Neural progenitor cell (in vitro differentiated cells): ENCODE measurements at regions not wholly inside any gene's neighbourhood (a gene's known extent, or its start where the extent isn't known, plus 50 kb on each side); places are given as distances from the start of the nearest gene placed in this dataset.

ENCODE experiments used
- DNase-seq: peaks from one replicate; pipeline ENCODE4 v3.0.0-alpha.2; 2016; ENCODE audit warnings: low spot score
- H2AFZ ChIP-seq: fragments of 200-600 bp; sonication (generic); replicated peaks from 2 replicates; pipeline ENCODE4 v1.6.1; 2016; ENCODE audit warnings: antibody characterized with exemption
- H3F3A ChIP-seq: fragments of 200-600 bp; sonication (generic); 2 replicates; pipeline ENCODE4 v1.6.1; 2016; ENCODE audit warnings: antibody characterized with exemption, low read depth
- H3K27ac ChIP-seq: fragments of 200-600 bp; sonication (generic); 2 replicates; pipeline ENCODE4 v1.5.1; 2016; ENCODE audit warnings: mild to moderate bottlenecking
- H3K27me3 ChIP-seq: fragments of 200-600 bp; sonication (generic); 2 replicates; pipeline ENCODE4 v1.6.1; 2016; ENCODE audit warnings: mild to moderate bottlenecking, moderate library complexity
- H3K36me3 ChIP-seq: fragments of 200-600 bp; sonication (generic); 2 replicates; pipeline ENCODE4 v1.5.1; 2016
- H3K4me1 ChIP-seq: fragments of 200-600 bp; sonication (generic); 2 replicates; pipeline ENCODE4 v1.6.1; 2016; ENCODE audit warnings: mixed run types
- H3K4me2 ChIP-seq: fragments of 200-600 bp; sonication (generic); 2 replicates; pipeline ENCODE4 v1.6.1; 2016
- H3K4me3 ChIP-seq: fragments of 200-600 bp; sonication (generic); 2 replicates; pipeline ENCODE4 v1.5.1; 2016
- H3K79me2 ChIP-seq: fragments of 200-600 bp; sonication (generic); 2 replicates; pipeline ENCODE4 v1.6.1; 2016; ENCODE audit warnings: low read depth
- H3K9ac ChIP-seq: fragments of 200-600 bp; sonication (generic); 2 replicates; pipeline ENCODE4 v1.6.1; 2016
- H3K9me3 ChIP-seq: fragments of 200-600 bp; sonication (generic); 2 replicates; pipeline ENCODE4 v1.5.1; 2016; ENCODE audit warnings: low read depth
- H4K20me1 ChIP-seq: fragments of 200-600 bp; sonication (generic); 2 replicates; pipeline ENCODE4 v1.6.1; 2016; ENCODE audit warnings: low read depth
- H3K27ac Mint-ChIP-seq: 3 replicates; pipeline ENCODE4 v1.8.0; 2021; ENCODE audit warnings: mixed read lengths
- H3K27me3 Mint-ChIP-seq: 2 replicates; pipeline ENCODE4 v1.8.0; 2022; ENCODE audit warnings: low read depth, mild to moderate bottlenecking, inconsistent platforms, moderate library complexity, mixed read lengths; ENCODE audit not compliant: insufficient read depth
- H3K36me3 Mint-ChIP-seq: 3 replicates; pipeline ENCODE4 v1.8.0; 2021; ENCODE audit warnings: mixed read lengths
- H3K4me1 Mint-ChIP-seq: 3 replicates; pipeline ENCODE4 v1.8.0; 2021; ENCODE audit warnings: mixed read lengths
- H3K4me3 Mint-ChIP-seq: 3 replicates; pipeline ENCODE4 v1.8.0; 2021; ENCODE audit warnings: mild to moderate bottlenecking, moderate library complexity, mixed read lengths
- H3K9me3 Mint-ChIP-seq: 3 replicates; pipeline ENCODE4 v1.8.0; 2020; ENCODE audit warnings: mixed read lengths
- EZH2 ChIP-seq: fragments of 200-600 bp; sonication (generic); IDR thresholded peaks from 2 replicates; pipeline ENCODE4 v1.6.1; 2017; ENCODE audit warnings: antibody characterized with exemption, mild to moderate bottlenecking, moderate library complexity
- EZH2phosphoT487 ChIP-seq: fragments of 200-600 bp; sonication (generic); IDR thresholded peaks from 2 replicates; pipeline ENCODE4 v1.6.1; 2017; ENCODE audit warnings: antibody characterized with exemption
- TF ChIP-seq, protein P1 (sequence below): fragments of 200-600 bp; sonication (generic); IDR thresholded peaks from 2 replicates; pipeline ENCODE4 v1.5.1; 2017; ENCODE audit warnings: antibody characterized with exemption, mild to moderate bottlenecking

DNA sequence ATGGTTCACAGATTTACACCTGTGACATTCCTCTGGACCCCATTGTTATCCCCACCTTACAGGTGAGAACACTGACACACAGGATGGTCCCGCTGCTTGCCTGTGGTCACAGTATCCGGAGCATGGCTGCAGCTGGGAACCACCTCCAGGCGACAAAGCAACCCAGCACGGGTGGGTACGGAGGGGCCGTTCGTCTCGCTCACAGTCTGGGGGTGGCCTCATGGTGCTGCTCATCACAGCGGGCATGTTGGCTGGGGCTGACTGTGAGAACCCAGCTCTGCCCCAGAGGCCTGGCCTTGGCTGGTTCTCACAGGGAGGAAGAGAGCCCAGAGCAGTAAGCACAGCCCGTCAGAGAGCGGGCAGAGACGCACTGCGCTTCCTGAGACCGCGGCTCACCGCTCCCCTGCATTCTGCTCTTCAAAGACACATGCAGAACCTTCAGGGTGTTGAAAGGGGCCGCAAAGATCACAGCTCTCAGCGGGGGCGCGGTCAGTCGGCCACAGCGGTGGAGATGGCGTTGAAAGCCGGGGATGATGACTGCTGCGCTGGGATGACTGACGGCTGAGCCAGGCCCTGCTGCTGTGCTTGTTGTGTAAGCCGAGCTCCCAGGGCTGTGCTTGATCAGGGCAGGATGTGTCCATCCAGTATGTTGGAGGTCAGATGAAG lies 423.0 kb downstream of the BRD1 start:
- H3K36me3 ChIP-seq = no peaks in the 10 kb centered on the region
- H3K9me3 ChIP-seq = no peaks in the 10 kb centered on the region
- no peak overlapping the region for H3K27ac ChIP-seq
- no peaks in the 10 kb centered on the region for H3K4me1 ChIP-seq
- H3K79me2 ChIP-seq = no peaks in the 10 kb centered on the region
- H3K4me3 Mint-ChIP-seq = no peak overlapping the region
- H4K20me1 ChIP-seq = no peaks in the 10 kb centered on the region
- no peaks in the 10 kb centered on the region for H3F3A ChIP-seq
- TF ChIP-seq, protein P1, sequence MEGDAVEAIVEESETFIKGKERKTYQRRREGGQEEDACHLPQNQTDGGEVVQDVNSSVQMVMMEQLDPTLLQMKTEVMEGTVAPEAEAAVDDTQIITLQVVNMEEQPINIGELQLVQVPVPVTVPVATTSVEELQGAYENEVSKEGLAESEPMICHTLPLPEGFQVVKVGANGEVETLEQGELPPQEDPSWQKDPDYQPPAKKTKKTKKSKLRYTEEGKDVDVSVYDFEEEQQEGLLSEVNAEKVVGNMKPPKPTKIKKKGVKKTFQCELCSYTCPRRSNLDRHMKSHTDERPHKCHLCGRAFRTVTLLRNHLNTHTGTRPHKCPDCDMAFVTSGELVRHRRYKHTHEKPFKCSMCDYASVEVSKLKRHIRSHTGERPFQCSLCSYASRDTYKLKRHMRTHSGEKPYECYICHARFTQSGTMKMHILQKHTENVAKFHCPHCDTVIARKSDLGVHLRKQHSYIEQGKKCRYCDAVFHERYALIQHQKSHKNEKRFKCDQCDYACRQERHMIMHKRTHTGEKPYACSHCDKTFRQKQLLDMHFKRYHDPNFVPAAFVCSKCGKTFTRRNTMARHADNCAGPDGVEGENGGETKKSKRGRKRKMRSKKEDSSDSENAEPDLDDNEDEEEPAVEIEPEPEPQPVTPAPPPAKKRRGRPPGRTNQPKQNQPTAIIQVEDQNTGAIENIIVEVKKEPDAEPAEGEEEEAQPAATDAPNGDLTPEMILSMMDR = no peak
- DNase-seq = no peak
- peaks cover 8% of the 10 kb centered on the region for H3K27me3 Mint-ChIP-seq
- H3K27me3 ChIP-seq = no peaks in the 10 kb centered on the region
- H3K9me3 Mint-ChIP-seq = peaks cover 2% of the 10 kb centered on the region
- no peak overlapping the region for H3K27ac Mint-ChIP-seq
- H3K4me1 Mint-ChIP-seq = peaks cover 24% of the 10 kb centered on the region
- no peak overlapping the region for H2AFZ ChIP-seq
- H3K4me3 ChIP-seq = no peak overlapping the region
- no peak overlapping the region for H3K4me2 ChIP-seq
- H3K9ac ChIP-seq = no peak overlapping the region
- peaks cover 2% of the 10 kb centered on the region for H3K36me3 Mint-ChIP-seq

DNA sequence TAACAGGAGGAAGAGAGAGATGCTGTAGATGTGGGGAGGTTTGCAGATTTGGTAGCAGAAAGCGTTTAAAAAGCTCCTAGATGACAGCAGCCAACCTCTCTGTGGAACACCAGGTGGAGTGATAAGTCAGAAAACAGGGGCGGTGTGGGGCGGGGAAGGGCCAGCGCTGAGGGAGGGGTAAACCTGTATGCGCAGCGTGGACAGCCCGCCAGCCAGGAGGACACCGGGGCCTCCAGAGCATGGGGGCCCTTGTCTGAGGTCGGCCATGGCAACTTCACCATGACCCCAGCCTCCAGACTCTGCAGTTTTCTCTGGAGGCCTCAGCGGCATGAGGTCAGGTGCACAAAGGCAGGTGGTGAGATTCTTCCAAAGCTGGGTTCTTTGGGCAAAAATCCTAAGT lies 423.7 kb downstream of the BRD1 start:
- Histone ChIP-seq H3K27ac (no peak overlapping the region), H3K4me3 (no peak overlapping the region), H3K4me1 (no peaks in the 10 kb centered on the region), H4K20me1 (no peaks in the 10 kb centered on the region), H3K36me3 (no peaks in the 10 kb centered on the region), H3K9me3 (no peaks in the 10 kb centered on the region), H3K79me2 (no peaks in the 10 kb centered on the region), H3F3A (no peaks in the 10 kb centered on the region), H3K4me2 (no peak overlapping the region), H2AFZ (no peak overlapping the region), H3K27me3 (no peaks in the 10 kb centered on the region), H3K9ac (no peak overlapping the region)
- H3K27me3 Mint-ChIP-seq = peaks cover 8% of the 10 kb centered on the region
- H3K36me3 Mint-ChIP-seq = peaks cover 2% of the 10 kb centered on the region
- H3K4me3 Mint-ChIP-seq = no peak overlapping the region
- no peak overlapping the region for H3K27ac Mint-ChIP-seq
- TF ChIP-seq EZH2phosphoT487 (no peak), EZH2 (no peak)
- TF ChIP-seq, protein P1 = no peak
- DNase-seq = no peak
- peaks cover 2% of the 10 kb centered on the region for H3K9me3 Mint-ChIP-seq
- peaks cover 24% of the 10 kb centered on the region for H3K4me1 Mint-ChIP-seq

DNA sequence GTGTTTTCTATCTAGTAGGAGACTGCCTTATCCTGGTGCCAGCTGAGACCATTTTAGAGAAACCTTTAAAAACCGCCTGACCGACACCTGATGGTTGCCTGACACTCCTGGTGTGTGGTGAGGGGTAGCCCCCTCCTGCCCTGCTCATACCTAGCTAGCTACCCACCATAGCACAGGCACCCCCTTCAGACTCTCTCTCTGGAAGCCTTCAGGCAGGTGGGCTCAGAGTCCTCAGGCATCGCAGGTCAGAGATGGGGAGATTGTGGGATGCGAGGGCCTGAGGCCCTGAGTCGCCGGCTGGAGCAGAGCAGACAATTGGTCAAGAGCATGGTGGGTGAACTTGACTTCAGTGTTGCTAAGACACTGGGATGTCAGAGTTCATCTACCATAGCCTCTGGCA lies 424.6 kb downstream of the BRD1 start:
- no peak for DNase-seq
- TF ChIP-seq EZH2 (no peak), EZH2phosphoT487 (no peak)
- TF ChIP-seq, protein P1 = no peak
- H3K4me3 Mint-ChIP-seq = no peak overlapping the region

More for the DNA sequence above, 424.6 kb downstream of the BRD1 start:
- no peak overlapping the region for H3K27ac ChIP-seq
- no peaks in the 10 kb centered on the region for H3K4me1 ChIP-seq
- Mint-ChIP-seq H3K4me1 (peaks cover 24% of the 10 kb centered on the region), H3K36me3 (peaks cover 2% of the 10 kb centered on the region), H3K9me3 (peaks cover 2% of the 10 kb centered on the region), H3K27ac (no peak overlapping the region), H3K27me3 (peaks cover 8% of the 10 kb centered on the region)
- H3K27me3 ChIP-seq = no peaks in the 10 kb centered on the region
- no peaks in the 10 kb centered on the region for H3F3A ChIP-seq
- H3K9ac ChIP-seq = no peak overlapping the region
- no peak overlapping the region for H3K4me3 ChIP-seq
- no peaks in the 10 kb centered on the region for H3K79me2 ChIP-seq
- no peak overlapping the region for H3K4me2 ChIP-seq
- no peaks in the 10 kb centered on the region for H3K36me3 ChIP-seq
- H2AFZ ChIP-seq = no peak overlapping the region
- no peaks in the 10 kb centered on the region for H3K9me3 ChIP-seq
- H4K20me1 ChIP-seq = no peaks in the 10 kb centered on the region
